ENCODE measurements at regions not wholly inside any gene's neighbourhood (a gene's known extent, or its start where the extent isn't known, plus 50 kb on each side); places are given as distances from the start of the nearest gene placed in this dataset.

DNA sequence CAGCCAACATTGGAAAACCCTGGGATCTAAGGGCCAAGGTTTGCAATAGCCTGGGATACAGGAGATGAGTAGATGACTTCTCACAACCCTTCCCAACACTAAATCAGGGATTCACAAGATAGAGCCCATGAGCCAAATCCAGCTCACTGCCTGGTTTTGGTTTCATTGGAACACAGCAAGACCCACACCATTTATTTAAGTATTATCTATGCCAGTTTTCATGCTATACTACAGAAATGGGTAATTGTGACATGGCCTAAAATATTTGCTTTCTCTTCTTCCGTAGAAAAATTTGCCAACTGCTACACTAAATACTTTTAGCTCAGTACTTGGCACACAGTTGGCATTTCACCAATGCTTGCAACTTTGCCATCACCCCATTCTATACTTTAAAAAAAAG is 132.0 kb upstream of the LMCD1 start:
- H3K4me1 ChIP-seq (ENCODE audit: insufficient read depth, low read length, severe bottlenecking), result no peaks in the 10 kb centered on the region
- no peak overlapping the region for H2AFZ ChIP-seq (ENCODE audit: low read length)
- H3K9me2 ChIP-seq (ENCODE audit: low read depth, low read length), result no peaks in the 10 kb centered on the region
- H3K9ac ChIP-seq (ENCODE audit: low read length), result no peak overlapping the region
- no peak overlapping the region for H3K4me3 ChIP-seq (ENCODE audit: low read depth, low read length, poor library complexity, severe bottlenecking)
- no peaks in the 10 kb centered on the region for H3K36me3 ChIP-seq (ENCODE audit: insufficient read depth, low read length)
- H3K4me2 ChIP-seq (ENCODE audit: low read length), result no peak overlapping the region
- no peaks in the 10 kb centered on the region for H3K9me3 ChIP-seq (ENCODE audit: low read length)
- no peaks in the 10 kb centered on the region for H4K20me1 ChIP-seq (ENCODE audit: insufficient read depth, low read length)
- TF ChIP-seq EZH2 (IDR thresholded peaks at IDR 0.05; ENCODE audit: borderline replicate concordance, low read length), result no peak
- TF ChIP-seq, protein P1, sequence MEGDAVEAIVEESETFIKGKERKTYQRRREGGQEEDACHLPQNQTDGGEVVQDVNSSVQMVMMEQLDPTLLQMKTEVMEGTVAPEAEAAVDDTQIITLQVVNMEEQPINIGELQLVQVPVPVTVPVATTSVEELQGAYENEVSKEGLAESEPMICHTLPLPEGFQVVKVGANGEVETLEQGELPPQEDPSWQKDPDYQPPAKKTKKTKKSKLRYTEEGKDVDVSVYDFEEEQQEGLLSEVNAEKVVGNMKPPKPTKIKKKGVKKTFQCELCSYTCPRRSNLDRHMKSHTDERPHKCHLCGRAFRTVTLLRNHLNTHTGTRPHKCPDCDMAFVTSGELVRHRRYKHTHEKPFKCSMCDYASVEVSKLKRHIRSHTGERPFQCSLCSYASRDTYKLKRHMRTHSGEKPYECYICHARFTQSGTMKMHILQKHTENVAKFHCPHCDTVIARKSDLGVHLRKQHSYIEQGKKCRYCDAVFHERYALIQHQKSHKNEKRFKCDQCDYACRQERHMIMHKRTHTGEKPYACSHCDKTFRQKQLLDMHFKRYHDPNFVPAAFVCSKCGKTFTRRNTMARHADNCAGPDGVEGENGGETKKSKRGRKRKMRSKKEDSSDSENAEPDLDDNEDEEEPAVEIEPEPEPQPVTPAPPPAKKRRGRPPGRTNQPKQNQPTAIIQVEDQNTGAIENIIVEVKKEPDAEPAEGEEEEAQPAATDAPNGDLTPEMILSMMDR (IDR thresholded peaks at IDR 0.05; ENCODE audit: low read length), result no peak
- H3K27ac ChIP-seq (ENCODE audit: low read depth, low read length, poor library complexity, severe bottlenecking), result no peak overlapping the region
- H3K79me2 ChIP-seq (ENCODE audit: insufficient read depth, low read length), result no peaks in the 10 kb centered on the region
- H3K27me3 ChIP-seq (ENCODE audit: insufficient read depth, low read length), result no peaks in the 10 kb centered on the region
- no peaks in the 10 kb centered on the region for H3F3A ChIP-seq (ENCODE audit: insufficient read depth, low read length)

DNA sequence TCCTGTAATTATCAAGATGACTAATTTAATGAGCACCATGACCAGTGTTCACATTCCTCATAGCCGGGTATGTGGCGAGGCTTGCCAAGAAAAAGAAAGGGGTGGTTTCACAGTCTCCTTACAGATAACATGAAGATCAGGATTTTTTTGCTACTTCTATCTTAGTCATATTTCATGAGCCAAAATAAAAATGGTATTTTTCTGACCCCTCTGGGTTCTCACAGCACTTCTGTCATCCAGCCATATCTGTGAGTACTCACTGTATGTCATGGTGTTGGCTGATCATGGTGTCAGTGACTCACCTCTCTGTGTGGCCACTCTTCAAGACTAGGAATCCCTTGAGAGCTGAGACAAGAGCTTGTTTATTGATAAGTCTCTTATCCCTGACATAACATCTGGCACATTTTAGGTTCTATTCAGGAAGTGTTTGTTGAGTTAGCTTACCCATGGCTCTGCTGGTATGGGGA is 130.5 kb upstream of the LMCD1 start:
- Histone ChIP-seq H3F3A (ENCODE audit: insufficient read depth, low read length) (no peaks in the 10 kb centered on the region), H3K9me3 (ENCODE audit: low read length) (no peaks in the 10 kb centered on the region), H3K4me2 (ENCODE audit: low read length) (no peak overlapping the region), H3K27ac (ENCODE audit: low read depth, low read length, poor library complexity, severe bottlenecking) (no peak overlapping the region), H3K4me1 (ENCODE audit: insufficient read depth, low read length, severe bottlenecking) (no peaks in the 10 kb centered on the region), H3K27me3 (ENCODE audit: insufficient read depth, low read length) (no peaks in the 10 kb centered on the region), H3K9me2 (ENCODE audit: low read depth, low read length) (no peaks in the 10 kb centered on the region), H3K79me2 (ENCODE audit: insufficient read depth, low read length) (no peaks in the 10 kb centered on the region), H4K20me1 (ENCODE audit: insufficient read depth, low read length) (no peaks in the 10 kb centered on the region), H2AFZ (ENCODE audit: low read length) (no peak overlapping the region), H3K4me3 (ENCODE audit: low read depth, low read length, poor library complexity, severe bottlenecking) (no peak overlapping the region), H3K36me3 (ENCODE audit: insufficient read depth, low read length) (no peaks in the 10 kb centered on the region), H3K9ac (ENCODE audit: low read length) (no peak overlapping the region)
- TF ChIP-seq, protein P1 (IDR thresholded peaks at IDR 0.05; ENCODE audit: low read length), result no peak
- no peak for TF ChIP-seq EZH2 (IDR thresholded peaks at IDR 0.05; ENCODE audit: borderline replicate concordance, low read length)

DNA sequence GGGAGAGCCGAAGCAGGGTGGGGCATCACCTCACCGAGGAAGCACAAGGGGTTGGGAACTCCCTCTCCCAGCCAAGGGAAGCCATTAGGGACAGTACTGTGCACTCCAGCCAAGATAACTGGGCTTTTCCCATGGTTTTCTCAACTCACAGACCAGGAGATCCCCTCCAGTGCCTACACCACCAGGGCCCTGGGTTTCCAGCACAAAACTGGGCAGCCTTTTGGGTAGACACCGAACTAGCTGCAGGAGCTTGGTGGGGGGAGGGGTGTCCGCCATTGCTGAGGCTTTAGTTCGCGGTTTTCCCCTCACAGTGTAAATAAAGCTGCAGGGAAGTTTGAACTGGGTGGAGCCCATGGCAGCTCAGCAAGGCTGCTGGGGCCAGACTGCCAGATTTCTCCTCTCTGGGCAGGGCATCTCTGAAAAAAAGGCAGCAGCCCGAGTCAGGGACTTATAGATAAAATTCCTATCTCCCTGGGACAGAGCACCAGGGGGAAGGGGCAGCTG is 129.6 kb upstream of the LMCD1 start:
- Histone ChIP-seq H3K36me3 (ENCODE audit: insufficient read depth, low read length) (no peaks in the 10 kb centered on the region), H3F3A (ENCODE audit: insufficient read depth, low read length) (no peaks in the 10 kb centered on the region), H2AFZ (ENCODE audit: low read length) (no peak overlapping the region), H3K9me3 (ENCODE audit: low read length) (no peaks in the 10 kb centered on the region), H3K4me3 (ENCODE audit: low read depth, low read length, poor library complexity, severe bottlenecking) (no peak overlapping the region), H3K9ac (ENCODE audit: low read length) (no peak overlapping the region), H3K27ac (ENCODE audit: low read depth, low read length, poor library complexity, severe bottlenecking) (no peak overlapping the region), H3K4me2 (ENCODE audit: low read length) (no peak overlapping the region), H4K20me1 (ENCODE audit: insufficient read depth, low read length) (no peaks in the 10 kb centered on the region), H3K4me1 (ENCODE audit: insufficient read depth, low read length, severe bottlenecking) (no peaks in the 10 kb centered on the region), H3K79me2 (ENCODE audit: insufficient read depth, low read length) (no peaks in the 10 kb centered on the region), H3K27me3 (ENCODE audit: insufficient read depth, low read length) (no peaks in the 10 kb centered on the region), H3K9me2 (ENCODE audit: low read depth, low read length) (no peaks in the 10 kb centered on the region)
- no peak for TF ChIP-seq EZH2 (IDR thresholded peaks at IDR 0.05; ENCODE audit: borderline replicate concordance, low read length)
- TF ChIP-seq, protein P1 (IDR thresholded peaks at IDR 0.05; ENCODE audit: low read length), result no peak

All from OCI-LY1 (cell line).